Caco-2 (cell line): ENCODE measurements at regions not wholly inside any gene's neighbourhood (a gene's known extent, or its start where the extent isn't known, plus 50 kb on each side); places are given as distances from the start of the nearest gene placed in this dataset.

Source experiments
- BruUV-seq: library from RNA; stranded (reverse); fragments of 400-500 nt; replicated peaks from 2 replicates; lab custom pipeline; 2021; lab: Mats Ljungman, UMichigan
- CTCF ChIA-PET: fragments of 300-600 bp; sonication (Branson Sonifier 250); formaldehyde crosslinking; loops from one replicate; lab custom pipeline; 2022; ENCODE audit warnings: antibody characterized with exemption; lab: Charles Lee
- POLR2A ChIA-PET: fragments of 300-600 bp; sonication (Branson Sonifier 250); formaldehyde crosslinking; loops from one replicate; lab custom pipeline; 2022; ENCODE audit warnings: antibody characterized with exemption; lab: Charles Lee
- DNase-seq, 2 experiments: peaks; one replicate each; pipeline versions ENCODE4 v3.0.0 to v3.0.0-alpha.2; 2020 to 2022
- H3K27me3 ChIP-seq: replicated peaks from 2 replicates; pipeline ENCODE4 v1.6.0; 2011; ENCODE audit warnings: low read length; ENCODE audit not compliant: control insufficient read depth, insufficient read depth
- H3K36me3 ChIP-seq: 2 replicates; pipeline ENCODE4 v1.5.1; 2011; ENCODE audit warnings: low read length; ENCODE audit not compliant: control insufficient read depth, insufficient read depth
- H3K4me1 ChIP-seq: fragments of 250-450 bp; sonication (Bioruptor Pico); 2 replicates; pipeline ENCODE4 v1.5.1; 2020; ENCODE audit warnings: mild to moderate bottlenecking
- H3K4me3 ChIP-seq: 2 replicates; pipeline ENCODE4 v1.5.1; 2011; ENCODE audit warnings: low read depth, mild to moderate bottlenecking, control low read depth, low read length
- H3K9me3 ChIP-seq: fragments of 250-450 bp; sonication (Bioruptor Pico); 2 replicates; pipeline ENCODE4 v1.5.1; 2020; ENCODE audit warnings: mild to moderate bottlenecking, moderate library complexity
- H3K27ac Mint-ChIP-seq: one replicate; pipeline ENCODE4 v1.8.0; 2022; ENCODE audit warnings: mixed read lengths; ENCODE audit not compliant: unreplicated experiment
- H3K27me3 Mint-ChIP-seq: one replicate; pipeline ENCODE4 v1.8.0; 2022; ENCODE audit warnings: mixed read lengths; ENCODE audit not compliant: insufficient read depth, unreplicated experiment
- H3K36me3 Mint-ChIP-seq: one replicate; pipeline ENCODE4 v1.8.0; 2022; ENCODE audit warnings: mild to moderate bottlenecking, mixed read lengths; ENCODE audit not compliant: insufficient read depth, unreplicated experiment
- H3K4me1 Mint-ChIP-seq: one replicate; pipeline ENCODE4 v1.8.0; 2022; ENCODE audit warnings: low read depth, mixed read lengths; ENCODE audit not compliant: unreplicated experiment
- H3K4me3 Mint-ChIP-seq: one replicate; pipeline ENCODE4 v1.8.0; 2022; ENCODE audit warnings: mild to moderate bottlenecking, moderate library complexity, mixed read lengths; ENCODE audit not compliant: unreplicated experiment
- H3K9me3 Mint-ChIP-seq: one replicate; pipeline ENCODE4 v1.8.0; 2022; ENCODE audit warnings: mixed read lengths; ENCODE audit not compliant: unreplicated experiment
- intact Hi-C: fragments of 100-400 bp; cut with micrococcal nuclease; formaldehyde crosslinking; loops from one replicate; pipeline ENCODE4 v1.10.0; 2022; ENCODE audit not compliant: unreplicated experiment
- TF ChIP-seq, protein P1 (sequence below), 2 experiments: fragments of 200-600 bp in 1 of 2; IDR thresholded peaks; 1 replicate in 1 of 2; 2 replicates in 1 of 2; pipeline versions ENCODE4 v1.5.1 to v1.8.0; 2011 to 2022; ENCODE audit warnings: antibody characterized with exemption in 1 of 2, control low read depth in 1 of 2, inconsistent platforms in 1 of 2, low read depth in 1 of 2, low read length in 1 of 2, mild to moderate bottlenecking in 1 of 2, moderate library complexity in 1 of 2; ENCODE audit not compliant: insufficient read depth in 1 of 2, severe bottlenecking in 1 of 2, unreplicated experiment in 1 of 2

DNA sequence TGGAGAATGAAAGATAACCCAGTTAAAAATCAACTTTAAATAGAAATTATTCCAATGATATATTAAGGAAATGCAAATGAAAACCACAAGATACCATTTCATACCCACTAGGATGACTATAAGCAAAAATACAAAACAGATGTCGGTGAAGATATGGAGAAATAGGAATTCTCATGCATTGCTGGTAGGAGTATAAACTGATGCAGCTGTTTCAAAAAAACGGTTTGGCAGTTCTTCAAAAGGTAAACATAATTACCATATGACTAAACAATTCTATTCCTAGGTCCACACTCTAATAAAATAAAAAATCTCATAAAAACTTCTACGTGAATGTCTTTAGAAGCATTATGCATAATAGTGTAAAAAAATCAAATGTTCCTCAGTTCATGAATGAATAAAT is 763.3 kb upstream of the BRINP3 start:
- H3K27me3 Mint-ChIP-seq: no peaks in the 10 kb centered on the region
- H3K4me1 Mint-ChIP-seq: no peaks in the 10 kb centered on the region
- intact Hi-C loops: no loop called here
- no peaks in the 10 kb centered on the region for H3K9me3 Mint-ChIP-seq
- Histone ChIP-seq H3K4me3 (no peak overlapping the region), H3K4me1 (no peaks in the 10 kb centered on the region), H3K9me3 (no peaks in the 10 kb centered on the region), H3K27me3 (no peaks in the 10 kb centered on the region), H3K36me3 (no peaks in the 10 kb centered on the region)
- DNase-seq: no peak
- TF ChIP-seq, protein P1, sequence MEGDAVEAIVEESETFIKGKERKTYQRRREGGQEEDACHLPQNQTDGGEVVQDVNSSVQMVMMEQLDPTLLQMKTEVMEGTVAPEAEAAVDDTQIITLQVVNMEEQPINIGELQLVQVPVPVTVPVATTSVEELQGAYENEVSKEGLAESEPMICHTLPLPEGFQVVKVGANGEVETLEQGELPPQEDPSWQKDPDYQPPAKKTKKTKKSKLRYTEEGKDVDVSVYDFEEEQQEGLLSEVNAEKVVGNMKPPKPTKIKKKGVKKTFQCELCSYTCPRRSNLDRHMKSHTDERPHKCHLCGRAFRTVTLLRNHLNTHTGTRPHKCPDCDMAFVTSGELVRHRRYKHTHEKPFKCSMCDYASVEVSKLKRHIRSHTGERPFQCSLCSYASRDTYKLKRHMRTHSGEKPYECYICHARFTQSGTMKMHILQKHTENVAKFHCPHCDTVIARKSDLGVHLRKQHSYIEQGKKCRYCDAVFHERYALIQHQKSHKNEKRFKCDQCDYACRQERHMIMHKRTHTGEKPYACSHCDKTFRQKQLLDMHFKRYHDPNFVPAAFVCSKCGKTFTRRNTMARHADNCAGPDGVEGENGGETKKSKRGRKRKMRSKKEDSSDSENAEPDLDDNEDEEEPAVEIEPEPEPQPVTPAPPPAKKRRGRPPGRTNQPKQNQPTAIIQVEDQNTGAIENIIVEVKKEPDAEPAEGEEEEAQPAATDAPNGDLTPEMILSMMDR (IDR thresholded peaks at IDR 0.05; ENCODE audit: insufficient read depth in 1 of 2, low read depth in 1 of 2, low read length in 1 of 2, severe bottlenecking in 1 of 2, unreplicated experiment in 1 of 2): no peak
- CTCF ChIA-PET: no interaction called here
- no peak overlapping the region for H3K4me3 Mint-ChIP-seq
- H3K36me3 Mint-ChIP-seq: no peaks in the 10 kb centered on the region
- POLR2A ChIA-PET: no interaction called here
- BruUV-seq: no TSS peak
- no peak overlapping the region for H3K27ac Mint-ChIP-seq

DNA sequence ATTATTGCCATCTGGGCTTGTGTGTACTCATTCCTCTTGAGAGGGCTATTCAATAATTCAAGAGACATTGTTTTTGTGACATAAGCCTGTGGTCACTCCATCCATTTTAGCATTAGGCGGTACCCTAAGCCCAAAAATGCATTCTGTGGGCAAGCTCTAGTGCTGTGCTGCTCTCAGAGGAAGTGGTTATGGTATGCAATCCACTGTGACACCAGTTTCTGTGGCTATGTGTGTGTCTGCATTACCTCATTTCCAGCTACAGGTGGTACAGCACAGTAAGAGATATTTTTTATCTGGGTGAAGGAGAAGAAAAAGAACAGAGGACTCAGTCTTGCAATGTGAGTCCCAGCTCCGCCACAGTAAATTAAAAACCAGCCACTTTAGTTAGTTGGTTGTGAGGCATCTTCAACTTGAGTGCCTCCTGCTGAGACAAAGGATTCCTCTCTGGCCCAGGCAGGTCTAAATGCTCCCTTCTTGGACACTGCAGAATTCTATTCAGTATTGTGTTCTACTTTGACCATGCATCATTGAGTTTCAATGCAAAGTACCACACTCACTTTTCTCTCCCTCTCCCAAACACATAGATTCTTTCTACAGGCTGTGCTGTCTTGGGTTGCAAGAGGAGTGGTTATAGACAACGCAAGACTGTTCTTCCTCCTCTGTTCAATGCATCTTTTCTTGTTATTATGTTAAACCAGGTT is 777.8 kb upstream of the BRINP3 start:
- H3K36me3 ChIP-seq: no peaks in the 10 kb centered on the region
- BruUV-seq: no TSS peak
- no peaks in the 10 kb centered on the region for H3K27me3 Mint-ChIP-seq
- TF ChIP-seq, protein P1 (IDR thresholded peaks at IDR 0.05; ENCODE audit: insufficient read depth in 1 of 2, low read depth in 1 of 2, low read length in 1 of 2, severe bottlenecking in 1 of 2, unreplicated experiment in 1 of 2): no peak
- no peaks in the 10 kb centered on the region for H3K36me3 Mint-ChIP-seq
- H3K4me1 Mint-ChIP-seq: no peaks in the 10 kb centered on the region
- ChIA-PET CTCF (no interaction called here), POLR2A (no interaction called here)
- no peak for DNase-seq
- H3K27ac Mint-ChIP-seq: no peak overlapping the region
- H3K27me3 ChIP-seq: no peaks in the 10 kb centered on the region
- no peaks in the 10 kb centered on the region for H3K9me3 Mint-ChIP-seq
- intact Hi-C loops: no loop called here
- no peak overlapping the region for H3K4me3 ChIP-seq
- no peak overlapping the region for H3K4me3 Mint-ChIP-seq
- no peaks in the 10 kb centered on the region for H3K9me3 ChIP-seq
- no peaks in the 10 kb centered on the region for H3K4me1 ChIP-seq

DNA sequence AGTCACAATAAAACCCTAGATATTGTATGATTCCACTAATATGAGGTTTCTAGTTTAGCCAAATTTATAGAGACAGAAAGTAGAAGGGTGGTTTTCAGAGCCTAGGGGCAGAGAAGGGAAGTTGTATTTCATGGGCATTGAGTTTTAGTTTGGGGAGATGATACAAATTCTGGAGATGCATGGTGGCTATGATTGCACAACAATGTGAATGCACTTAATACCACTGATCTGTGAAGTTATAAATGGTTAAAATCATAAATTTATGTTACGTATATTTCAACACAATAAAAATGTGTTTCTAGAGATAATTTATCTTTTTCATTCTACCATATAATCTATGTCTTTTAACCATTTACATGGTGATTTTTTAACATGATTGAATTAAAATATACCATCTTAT is 779.3 kb upstream of the BRINP3 start:
- CTCF ChIA-PET: no interaction called here
- Mint-ChIP-seq H3K4me3 (no peak overlapping the region), H3K27ac (no peak overlapping the region), H3K9me3 (no peaks in the 10 kb centered on the region), H3K27me3 (no peaks in the 10 kb centered on the region), H3K4me1 (no peaks in the 10 kb centered on the region), H3K36me3 (no peaks in the 10 kb centered on the region)
- Histone ChIP-seq H3K36me3 (no peaks in the 10 kb centered on the region), H3K4me1 (no peaks in the 10 kb centered on the region), H3K4me3 (no peak overlapping the region), H3K9me3 (no peaks in the 10 kb centered on the region), H3K27me3 (no peaks in the 10 kb centered on the region)
- POLR2A ChIA-PET: no interaction called here
- TF ChIP-seq, protein P1 (IDR thresholded peaks at IDR 0.05; ENCODE audit: insufficient read depth in 1 of 2, low read depth in 1 of 2, low read length in 1 of 2, severe bottlenecking in 1 of 2, unreplicated experiment in 1 of 2): no peak
- intact Hi-C loops: no loop called here
- BruUV-seq: no TSS peak
- DNase-seq: no peak
